Nucleus accumbens (tissue), 56 donors: ENCODE measurements at regions not wholly inside any gene's neighbourhood (a gene's known extent, or its start where the extent isn't known, plus 50 kb on each side); places are given as distances from the start of the nearest gene placed in this dataset.
"Not testable (repeated sequence)": the region's sequence is repeated elsewhere in the genome, so short reads cannot be mapped to it uniquely, and the experiment has no call there.

ENCODE experiments used
- DNase-seq, 56 donors: peaks; one replicate each; lab custom pipeline; 2025; lab: John Stamatoyannopoulos, UW

DNA sequence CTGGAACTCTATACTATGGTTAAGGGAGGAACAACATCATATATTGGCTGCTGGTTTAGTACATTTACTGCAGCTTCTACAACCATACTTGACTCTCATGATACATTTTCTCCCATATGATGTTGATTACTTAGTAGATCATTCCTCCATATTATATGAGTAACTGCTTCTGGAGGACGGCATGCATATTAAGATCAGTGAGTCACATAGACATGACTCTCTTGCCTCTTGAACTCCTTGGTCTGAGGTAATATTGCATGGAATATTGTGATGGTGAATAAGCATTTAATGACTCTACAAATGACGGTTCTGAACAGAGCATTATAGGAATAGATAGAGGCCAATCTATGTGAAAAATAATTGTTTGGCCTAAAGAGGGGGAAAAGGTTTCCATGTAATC, 418.8 kb upstream of the SPHKAP start:
- DNase-seq = no peak

DNA sequence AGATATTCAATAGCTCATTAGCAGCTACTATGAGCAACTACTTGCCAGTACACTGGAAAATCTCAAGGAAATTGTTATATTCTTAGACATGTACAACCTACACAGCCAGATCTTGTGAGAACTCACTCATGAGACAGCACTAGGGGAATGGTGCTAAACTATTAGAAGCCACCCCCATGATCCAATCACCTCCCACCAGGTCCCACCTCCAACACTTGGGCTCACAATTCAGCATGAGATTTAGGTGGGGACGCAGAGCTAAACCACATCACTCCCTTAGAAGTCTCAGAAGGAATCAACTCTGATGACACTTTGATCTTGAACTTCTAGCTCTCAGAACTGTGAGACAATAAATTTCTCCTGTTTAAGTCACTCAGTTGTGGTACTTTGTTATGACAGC, 418.3 kb upstream of the SPHKAP start:
- DNase-seq = peak in 25 of 56 donors; percentile 1 to 73 (median 21)

DNA sequence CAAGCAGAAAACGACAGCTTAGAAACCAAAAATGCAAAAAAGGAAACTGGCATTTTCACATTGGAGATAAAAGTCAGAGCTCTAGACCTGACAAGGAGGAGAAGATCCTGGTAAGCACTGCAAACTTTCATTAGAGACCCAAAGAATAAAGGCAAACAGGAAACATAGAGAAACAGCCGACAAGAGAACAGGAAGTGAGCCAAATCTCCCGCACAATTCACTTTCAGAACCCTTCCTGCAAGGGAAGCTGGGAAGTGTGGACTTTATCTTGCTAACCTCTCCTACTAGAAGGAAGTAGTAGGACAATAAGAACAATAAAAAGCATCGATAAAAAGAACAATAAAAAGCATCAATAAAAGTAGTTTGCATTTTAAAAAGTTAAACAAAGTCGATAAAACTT, 417.8 kb upstream of the SPHKAP start:
- no peak for DNase-seq

DNA sequence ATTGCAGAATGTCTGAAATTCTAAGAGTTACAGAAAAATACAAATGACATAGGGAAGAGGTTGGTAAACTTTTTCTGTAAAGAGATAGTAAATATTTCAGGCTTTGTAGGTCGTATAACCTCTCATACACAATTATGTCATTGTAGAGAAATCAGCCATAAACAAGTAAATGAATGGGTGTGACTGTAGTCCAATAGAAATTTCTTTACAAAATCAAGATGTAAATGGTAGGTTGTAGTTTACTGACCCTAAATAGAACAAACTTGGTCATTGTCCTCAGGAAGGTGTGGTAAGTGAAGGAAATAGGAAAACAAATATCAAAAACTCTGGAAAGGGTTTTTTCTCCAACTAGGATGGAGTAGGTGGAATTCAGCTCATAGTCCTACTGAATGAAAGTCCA, 415.5 kb upstream of the SPHKAP start:
- no peak for DNase-seq

DNA sequence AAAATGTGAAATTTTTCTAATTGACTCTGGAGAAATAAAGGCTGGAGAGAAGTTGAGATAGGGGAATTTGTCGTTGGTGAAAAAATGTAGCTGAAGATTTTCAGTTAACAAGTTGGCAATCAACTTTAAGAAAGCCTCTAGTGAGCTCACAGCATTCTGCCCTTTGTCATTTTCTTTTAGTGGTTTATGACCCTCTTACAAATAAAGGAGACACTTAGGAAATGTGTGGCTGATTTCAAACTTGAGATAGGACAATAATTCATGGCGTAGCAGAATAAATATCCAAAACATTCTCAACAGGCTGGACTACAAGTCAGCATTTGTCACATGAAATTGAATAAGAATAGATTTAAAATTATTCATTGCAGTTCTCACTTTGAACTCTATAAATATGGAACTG, 412.5 kb upstream of the SPHKAP start:
- no peak for DNase-seq

DNA sequence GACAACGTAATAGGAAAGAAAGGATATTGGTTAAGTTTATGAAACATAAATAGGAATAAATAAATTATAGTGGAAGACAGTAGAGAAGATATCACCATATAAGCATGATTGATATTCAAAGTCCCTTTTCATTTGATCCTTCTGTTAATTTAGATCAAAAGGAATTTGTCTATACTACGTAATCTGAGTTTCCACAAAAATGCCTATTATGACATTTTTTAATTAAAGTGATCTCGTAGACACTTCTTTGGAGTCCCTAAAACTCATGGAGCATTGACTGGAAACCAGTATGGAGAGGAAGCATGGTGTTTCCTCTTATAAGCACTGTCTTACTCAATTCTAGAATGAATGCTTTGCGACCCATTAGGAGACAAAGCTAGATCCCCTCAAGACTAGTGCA, 411.4 kb upstream of the SPHKAP start:
- no peak for DNase-seq

DNA sequence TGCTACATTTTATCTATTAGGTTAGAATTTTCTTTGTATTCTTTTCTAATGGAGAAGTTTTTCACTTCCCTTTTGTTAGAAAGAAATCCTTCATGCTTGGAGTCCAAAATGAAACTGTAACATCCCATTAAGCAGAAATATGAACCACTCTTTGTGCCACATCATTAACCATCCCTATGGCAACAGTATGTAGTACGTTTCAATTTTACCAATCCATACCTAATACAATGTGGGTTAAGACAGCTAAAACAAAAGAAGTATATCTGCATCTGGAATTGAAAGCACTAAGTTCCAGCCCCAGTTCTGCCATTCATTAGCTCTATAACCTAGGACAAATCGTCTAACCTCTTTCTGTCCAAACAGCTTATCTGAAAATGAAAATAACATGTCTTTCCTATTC, 409.2 kb upstream of the SPHKAP start:
- DNase-seq = no peak

DNA sequence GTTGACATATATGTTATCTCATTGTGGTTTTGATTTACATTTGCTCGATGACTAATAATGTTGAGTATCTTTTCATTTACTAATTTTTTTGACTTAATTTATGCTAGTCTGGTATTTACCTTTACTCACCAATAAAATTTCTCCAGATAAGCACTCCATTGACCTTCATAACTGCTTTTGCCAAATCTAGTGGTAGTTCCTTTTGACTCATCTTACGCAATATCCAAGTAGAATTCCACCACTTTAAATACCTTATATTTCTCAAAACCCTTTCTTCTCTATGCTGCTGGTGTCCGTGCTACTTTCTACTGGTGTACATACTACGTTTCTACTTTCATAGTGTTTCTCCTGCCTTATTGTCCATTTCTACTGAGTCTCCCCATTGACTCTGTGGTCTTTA, 407.6 kb upstream of the SPHKAP start:
- DNase-seq = no peak

DNA sequence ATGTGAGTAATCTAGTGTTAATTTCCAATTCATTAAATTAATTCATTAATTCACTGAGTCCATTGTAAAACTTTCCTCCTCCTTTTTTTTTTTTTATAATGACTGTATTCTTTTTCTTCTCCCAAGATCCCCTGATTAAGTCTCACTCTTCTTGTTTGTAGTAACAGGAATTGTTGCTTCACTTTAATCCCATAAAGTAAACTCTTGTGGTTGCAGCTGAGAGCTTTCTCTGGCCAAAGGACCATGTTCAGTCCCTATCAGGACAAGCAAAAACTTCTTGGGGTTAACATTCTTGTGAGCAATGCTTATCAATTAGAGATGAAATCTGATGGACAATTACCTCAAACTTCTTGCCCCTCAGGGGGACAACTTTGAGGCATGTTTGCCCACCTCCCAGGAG, 400.2 kb upstream of the SPHKAP start:
- DNase-seq = no peak

DNA sequence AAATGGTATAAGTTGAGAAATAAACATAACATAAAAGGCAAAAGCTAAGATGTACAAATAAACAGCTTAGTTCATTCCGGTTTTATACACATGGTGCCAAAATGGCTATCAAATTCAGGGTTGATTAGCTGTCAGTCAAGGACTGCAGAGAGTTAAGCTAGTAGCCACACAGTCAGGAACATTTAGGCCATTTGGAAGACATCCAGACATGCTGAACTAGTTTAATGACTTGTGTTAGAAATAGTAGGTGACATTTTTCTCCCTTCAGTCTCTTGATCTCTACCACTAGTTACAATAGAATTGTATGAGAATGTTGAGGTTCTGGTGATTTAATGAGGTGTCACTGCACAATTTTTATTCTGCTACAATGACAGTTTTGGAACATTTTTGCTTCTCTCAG, 394.4 kb upstream of the SPHKAP start:
- DNase-seq = no peak

DNA sequence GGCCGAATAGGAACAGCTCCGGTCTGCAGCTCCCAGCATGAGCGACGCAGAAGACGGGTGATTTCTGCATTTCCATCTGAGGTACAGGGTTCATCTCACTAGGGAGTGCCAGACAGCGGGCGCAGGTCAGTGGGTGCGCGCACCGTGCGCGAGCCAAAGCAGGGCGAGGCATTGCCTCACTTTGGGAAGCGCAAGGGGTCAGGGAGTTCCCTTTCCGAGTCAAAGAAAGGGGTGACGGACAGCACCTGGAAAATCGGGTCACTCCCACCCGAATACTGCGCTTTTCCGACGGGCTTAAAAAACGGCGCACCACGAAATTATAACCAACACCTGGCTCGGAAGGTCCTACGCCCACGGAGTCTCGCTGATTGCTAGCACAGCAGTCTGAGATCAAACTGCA, 386.8 kb upstream of the SPHKAP start:
- DNase-seq = not testable (repeated sequence)

DNA sequence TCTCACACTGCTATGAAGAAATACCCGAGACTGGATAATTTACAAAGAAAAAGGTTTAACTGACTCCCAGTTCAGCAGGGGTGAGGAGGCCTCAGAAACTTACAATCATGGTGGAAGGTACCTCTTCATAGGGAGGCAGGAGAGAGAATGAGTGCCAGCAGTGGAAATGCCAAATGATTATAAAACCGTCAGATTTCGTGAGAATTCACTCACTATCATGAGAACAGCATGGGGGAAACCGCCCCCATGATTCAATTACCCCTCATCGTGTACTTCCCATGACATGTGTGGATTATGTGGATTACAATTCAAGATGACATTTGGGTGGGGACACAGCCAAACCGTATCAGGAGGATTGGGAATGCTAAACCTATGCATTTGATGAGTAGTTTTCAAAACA, 380.3 kb upstream of the SPHKAP start:
- no peak for DNase-seq

DNA sequence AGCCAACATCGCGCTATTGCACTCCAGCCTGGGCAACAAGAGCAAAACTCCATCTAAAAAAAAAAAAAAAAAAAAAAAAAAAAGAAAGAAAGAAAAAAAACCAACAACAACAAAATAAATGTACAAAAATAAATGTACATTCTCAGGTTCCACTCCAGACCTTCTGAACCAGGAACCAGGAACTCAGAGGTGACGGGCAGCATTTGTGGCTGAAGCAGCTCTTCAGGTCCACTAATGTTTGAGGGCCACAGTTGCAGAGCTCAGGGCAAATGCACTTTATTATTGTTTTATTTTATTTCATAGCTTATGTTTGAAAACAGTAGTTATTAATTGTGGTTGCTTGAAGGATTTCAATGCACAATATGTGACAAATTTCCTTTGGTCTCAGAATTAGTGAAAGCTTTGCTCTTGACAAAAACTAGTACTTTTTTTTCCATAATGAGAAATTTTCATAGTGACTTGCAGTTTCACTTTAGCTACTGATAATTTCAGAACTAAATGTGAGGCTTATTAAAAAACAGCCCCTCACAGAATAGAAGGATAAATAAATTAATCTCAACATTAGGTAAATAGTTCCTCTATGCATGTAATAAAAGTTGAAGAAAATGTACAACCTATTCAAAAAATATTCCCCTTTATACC, 378.4 kb upstream of the SPHKAP start:
- DNase-seq = no peak

DNA sequence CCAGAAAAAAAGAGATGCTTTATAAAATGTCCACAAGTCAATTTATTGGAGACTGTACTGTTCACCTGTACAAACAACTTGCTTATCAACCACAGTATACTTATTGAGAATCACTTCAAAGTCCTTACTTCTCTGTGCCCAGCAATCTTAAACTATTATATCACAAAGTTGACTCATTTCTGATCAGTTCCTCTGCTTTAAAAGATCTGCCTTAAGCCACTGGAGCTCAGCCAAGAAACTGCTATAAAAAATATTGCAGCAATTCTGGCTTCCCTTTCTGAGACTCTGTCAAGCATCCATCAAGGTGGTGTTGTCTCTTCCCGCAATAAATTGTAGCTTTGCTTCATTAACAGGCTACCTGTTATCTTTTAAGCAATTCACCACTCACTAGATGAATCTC, 375.2 kb upstream of the SPHKAP start:
- DNase-seq = no peak

DNA sequence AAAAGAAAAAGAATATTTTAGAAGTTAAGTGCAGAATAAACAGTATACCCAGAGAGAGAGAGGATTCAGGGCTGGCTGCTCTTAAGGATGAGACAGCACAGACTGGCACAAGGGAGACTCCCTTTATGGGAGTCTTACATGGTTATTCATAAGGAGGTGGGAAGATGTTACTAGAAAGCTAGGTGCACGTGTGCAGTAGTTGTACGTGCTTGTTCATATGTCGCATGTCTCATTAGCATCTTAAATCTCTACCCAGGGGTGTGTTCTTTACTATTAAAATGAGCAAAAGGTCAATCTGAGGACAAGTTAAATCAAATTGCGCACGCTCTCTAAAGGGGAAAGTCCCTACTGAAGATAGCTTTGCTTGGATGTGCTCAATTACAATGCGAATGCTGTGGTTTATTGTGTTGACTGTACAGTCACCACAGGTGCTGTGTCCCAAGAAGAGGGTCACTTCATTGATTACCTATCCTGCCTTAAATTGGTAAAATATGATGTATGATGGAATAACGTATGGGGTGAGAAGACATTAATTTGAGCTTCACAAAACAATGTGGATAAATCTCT, 368.0 kb upstream of the SPHKAP start:
- DNase-seq = no peak

DNA sequence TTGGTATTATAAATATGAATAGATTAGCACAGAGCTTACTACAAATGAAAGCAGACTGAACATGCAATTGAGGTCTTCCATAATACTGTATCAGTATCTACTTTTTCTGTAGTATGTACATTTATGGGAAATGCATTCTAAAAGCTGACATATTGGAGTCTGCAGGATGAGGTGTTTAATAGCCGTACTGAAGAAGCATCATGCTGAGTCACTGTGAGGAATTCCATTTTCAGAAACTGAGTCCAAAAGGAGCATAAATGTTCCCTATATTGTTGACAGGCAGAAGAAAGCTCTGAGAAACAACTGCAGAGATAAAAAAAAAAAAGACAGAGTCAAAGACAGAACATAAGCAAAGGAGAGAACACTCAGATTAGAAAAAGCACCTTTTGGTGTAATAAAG, 366.7 kb upstream of the SPHKAP start:
- no peak for DNase-seq

DNA sequence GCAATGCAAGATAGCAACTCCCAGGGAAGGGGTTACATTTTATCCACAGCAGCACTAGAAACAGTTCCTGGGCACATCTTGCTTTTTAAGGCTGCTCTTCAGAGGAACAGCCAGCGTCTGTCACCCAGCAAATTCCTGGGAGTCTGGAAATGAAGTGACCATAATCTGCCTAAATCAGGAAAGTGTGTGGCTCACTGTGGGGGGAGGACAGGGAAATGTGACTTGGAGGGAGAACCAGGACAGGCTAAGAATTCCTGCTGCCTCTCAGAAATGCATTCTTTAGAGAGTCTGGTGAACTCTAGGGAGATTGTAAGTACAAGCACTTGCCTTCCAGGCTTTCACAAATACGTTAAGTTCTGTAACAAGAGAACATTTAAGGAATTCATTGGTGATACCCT, 364.3 kb upstream of the SPHKAP start:
- no peak for DNase-seq

DNA sequence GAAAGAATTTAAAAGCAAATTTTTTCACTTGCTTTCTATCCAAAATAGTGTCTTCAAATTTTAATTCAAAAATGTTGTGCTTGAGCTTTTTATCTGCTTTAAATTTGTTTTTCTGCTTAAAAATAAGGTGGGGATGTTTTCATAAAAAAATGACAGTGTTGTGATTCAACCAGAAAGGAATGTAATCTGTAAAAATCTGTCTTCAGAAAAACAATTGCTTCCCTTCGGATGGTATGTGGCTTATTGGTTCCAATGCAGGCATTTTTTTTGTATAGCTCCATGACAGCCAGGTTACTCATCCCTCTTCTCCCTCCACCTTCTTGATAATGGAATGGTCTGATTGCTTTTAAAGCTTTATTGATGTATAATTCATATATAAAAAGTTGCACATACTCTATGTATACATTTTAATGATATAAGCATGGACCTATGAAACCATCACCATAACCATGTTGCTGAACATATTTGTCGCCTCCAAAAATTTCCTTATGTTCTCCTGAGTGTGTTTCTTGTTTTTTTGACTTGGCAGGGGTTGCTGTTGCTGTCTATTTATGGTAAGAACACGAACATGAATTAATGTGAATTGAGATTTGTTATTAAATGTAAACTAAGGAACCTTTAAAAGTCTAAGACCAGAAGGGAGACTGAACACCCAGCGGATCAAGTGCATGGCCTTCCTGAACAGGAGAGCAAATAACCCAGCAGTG, 363.7 kb upstream of the SPHKAP start:
- DNase-seq = no peak

DNA sequence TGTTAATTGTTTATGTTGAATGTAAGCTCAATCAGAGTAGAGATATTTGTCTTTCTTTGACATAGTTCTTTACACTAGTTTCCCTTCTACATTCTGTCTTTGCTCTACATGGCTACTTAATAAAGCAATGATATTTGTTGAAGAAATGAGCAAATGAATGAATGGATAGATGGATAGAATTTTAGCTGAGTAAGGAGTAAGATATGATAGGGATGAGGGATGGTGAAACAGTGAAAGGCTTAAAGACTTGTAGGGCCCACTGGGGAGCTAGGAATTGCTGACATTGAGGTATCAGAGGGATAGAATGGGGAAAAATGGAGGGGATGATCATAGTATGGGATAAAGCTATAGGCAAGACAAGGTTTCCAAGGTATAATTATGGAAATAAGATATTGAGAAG, 361.6 kb upstream of the SPHKAP start:
- no peak for DNase-seq

DNA sequence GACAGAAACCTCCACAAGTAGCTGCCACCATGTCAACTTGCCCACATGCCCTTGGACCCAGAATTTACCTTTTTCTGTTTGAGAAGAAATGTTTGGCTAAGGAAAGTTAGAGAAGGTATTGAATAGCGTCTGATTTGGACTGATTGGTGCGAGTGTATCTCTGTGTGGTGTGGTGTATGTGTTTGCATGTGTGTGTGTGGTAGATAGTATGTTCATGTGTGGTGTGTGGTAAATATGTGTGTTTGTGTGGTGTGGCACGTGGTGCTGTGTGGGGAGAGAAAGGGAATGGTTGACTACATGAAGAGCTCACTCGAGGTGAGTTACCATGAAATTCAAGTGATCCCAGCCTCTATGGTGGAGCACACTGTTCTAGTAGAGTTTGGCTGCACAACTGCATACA, 360.8 kb upstream of the SPHKAP start:
- no peak for DNase-seq

DNA sequence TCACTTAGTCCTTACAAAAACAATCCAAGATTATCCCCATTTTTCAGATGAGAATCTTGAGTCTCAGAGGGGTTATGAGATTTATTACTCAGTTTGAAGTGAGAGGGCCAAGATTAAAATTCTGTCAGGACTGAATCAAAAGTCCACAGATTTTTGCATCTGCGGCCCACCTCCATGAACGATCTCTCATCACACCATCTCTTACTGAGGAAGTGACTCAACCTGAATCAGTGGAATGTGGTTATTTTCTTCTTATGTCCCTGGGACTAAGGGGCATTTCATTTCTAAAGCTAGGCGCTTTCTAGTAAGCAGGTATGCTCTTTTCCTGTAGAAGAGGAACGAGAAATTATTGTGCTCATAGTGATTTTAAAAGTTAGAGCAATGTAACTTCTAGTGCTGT, 360.3 kb upstream of the SPHKAP start:
- no peak for DNase-seq

DNA sequence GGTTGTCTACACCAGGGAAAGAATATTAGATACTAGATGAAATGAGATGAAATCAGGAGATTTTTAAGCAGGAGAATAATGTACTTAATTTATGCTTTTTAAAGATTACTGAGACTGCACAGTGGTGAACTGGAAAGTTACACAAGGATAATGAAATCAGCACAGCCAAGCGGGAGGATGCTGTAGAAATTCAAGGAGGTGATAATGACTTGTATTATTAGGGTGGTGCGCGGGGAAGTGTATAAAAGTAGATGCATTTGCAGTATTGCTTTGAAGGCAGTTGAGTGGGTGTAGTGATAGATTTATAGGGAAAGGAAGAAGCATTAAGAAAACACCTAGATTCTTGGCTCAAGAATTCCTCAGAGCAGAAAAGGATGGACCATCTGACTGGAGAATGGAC, 359.5 kb upstream of the SPHKAP start:
- DNase-seq = peak in 5 of 56 donors; percentile 0 to 11 (median 3)
